ENCODE measurements at regions not wholly inside any gene's neighbourhood (a gene's known extent, or its start where the extent isn't known, plus 50 kb on each side); places are given as distances from the start of the nearest gene placed in this dataset.
A peak's percentile ranks its signal among the peaks of the same experiment; 100 is the strongest.

- H3K9ac ChIP-seq: no peak overlapping the region
- peaks cover 62% of the 10 kb centered on the region for H3K4me1 Mint-ChIP-seq
Measured at GRCh38 chr1:201724039-201724765, 104.8 kb upstream of the IPO9 start.

GRCh38 chr1:201724766-201725118 is 104.2 kb upstream of the IPO9 start:
- Histone ChIP-seq H2AFZ (replicated peaks) (no peak overlapping the region), H3F3A (ENCODE audit: low read depth) (peaks cover 37% of the 10 kb centered on the region), H3K4me3 (no peak overlapping the region), H3K27me3 (no peaks in the 10 kb centered on the region), H4K20me1 (ENCODE audit: low read depth) (no peaks in the 10 kb centered on the region), H3K36me3 (no peaks in the 10 kb centered on the region), H3K9ac (no peak overlapping the region), H3K27ac (peak overlapping the region; percentile 61), H3K4me2 (no peak overlapping the region), H3K9me3 (ENCODE audit: low read depth) (no peaks in the 10 kb centered on the region), H3K4me1 (peaks cover 38% of the 10 kb centered on the region), H3K79me2 (ENCODE audit: low read depth) (no peaks in the 10 kb centered on the region)
- no peak for DNase-seq (ENCODE audit: low spot score)
- H3K27me3 Mint-ChIP-seq (ENCODE audit: insufficient read depth, low read depth): no peaks in the 10 kb centered on the region
- H3K4me1 Mint-ChIP-seq: peaks cover 57% of the 10 kb centered on the region
- H3K9me3 Mint-ChIP-seq: no peaks in the 10 kb centered on the region
- peaks cover 2% of the 10 kb centered on the region for H3K36me3 Mint-ChIP-seq
- peak overlapping the region; percentile 83 for H3K27ac Mint-ChIP-seq
- no peak overlapping the region for H3K4me3 Mint-ChIP-seq
- TF ChIP-seq EZH2phosphoT487 (IDR thresholded peaks at IDR 0.05) (no peak), EZH2 (IDR thresholded peaks at IDR 0.05) (no peak), CTCF (IDR thresholded peaks at IDR 0.05) (no peak)

More at GRCh38 chr1:201724039-201724765, 104.8 kb upstream of the IPO9 start:
- Histone ChIP-seq H3K27me3 (no peaks in the 10 kb centered on the region), H3K27ac (peak overlapping the region; percentile 61), H4K20me1 (ENCODE audit: low read depth) (no peaks in the 10 kb centered on the region), H3K4me1 (peaks cover 43% of the 10 kb centered on the region), H3F3A (ENCODE audit: low read depth) (peaks cover 41% of the 10 kb centered on the region), H3K4me3 (no peak overlapping the region), H3K36me3 (no peaks in the 10 kb centered on the region), H3K9me3 (ENCODE audit: low read depth) (no peaks in the 10 kb centered on the region), H2AFZ (replicated peaks) (no peak overlapping the region), H3K79me2 (ENCODE audit: low read depth) (no peaks in the 10 kb centered on the region), H3K4me2 (no peak overlapping the region)
- H3K4me3 Mint-ChIP-seq: no peak overlapping the region
- H3K27ac Mint-ChIP-seq: peak overlapping the region; percentile 83
- TF ChIP-seq EZH2 (IDR thresholded peaks at IDR 0.05) (no peak), CTCF (IDR thresholded peaks at IDR 0.05) (no peak), EZH2phosphoT487 (IDR thresholded peaks at IDR 0.05) (no peak)
- no peaks in the 10 kb centered on the region for H3K9me3 Mint-ChIP-seq
- no peak for DNase-seq (ENCODE audit: low spot score)
- H3K36me3 Mint-ChIP-seq: peaks cover 4% of the 10 kb centered on the region
- no peaks in the 10 kb centered on the region for H3K27me3 Mint-ChIP-seq (ENCODE audit: insufficient read depth, low read depth)

- H3F3A ChIP-seq (ENCODE audit: low read depth): peaks cover 21% of the 10 kb centered on the region
- Mint-ChIP-seq H3K9me3 (no peaks in the 10 kb centered on the region), H3K27ac (no peak overlapping the region), H3K4me3 (no peak overlapping the region), H3K4me1 (peaks cover 55% of the 10 kb centered on the region), H3K36me3 (peaks cover 3% of the 10 kb centered on the region), H3K27me3 (ENCODE audit: insufficient read depth, low read depth) (peaks cover 2% of the 10 kb centered on the region)
- no peaks in the 10 kb centered on the region for H3K36me3 ChIP-seq
- no peak overlapping the region for H2AFZ ChIP-seq (replicated peaks)
- DNase-seq (ENCODE audit: low spot score): no peak
- H3K4me3 ChIP-seq: no peak overlapping the region
- H3K4me1 ChIP-seq: peaks cover 31% of the 10 kb centered on the region
- no peak overlapping the region for H3K27ac ChIP-seq
- no peaks in the 10 kb centered on the region for H3K27me3 ChIP-seq
- no peak for TF ChIP-seq EZH2 (IDR thresholded peaks at IDR 0.05)
- no peak for TF ChIP-seq CTCF (IDR thresholded peaks at IDR 0.05)
- TF ChIP-seq EZH2phosphoT487 (IDR thresholded peaks at IDR 0.05): no peak
- H4K20me1 ChIP-seq (ENCODE audit: low read depth): no peaks in the 10 kb centered on the region
- no peak overlapping the region for H3K4me2 ChIP-seq
- H3K9me3 ChIP-seq (ENCODE audit: low read depth): no peaks in the 10 kb centered on the region
- H3K79me2 ChIP-seq (ENCODE audit: low read depth): no peaks in the 10 kb centered on the region
- H3K9ac ChIP-seq: no peak overlapping the region
Measured at GRCh38 chr1:201726700-201727099, 102.3 kb upstream of the IPO9 start.
